Adrenal gland (tissue), 5 donors: ENCODE measurements at regions not wholly inside any gene's neighbourhood (a gene's known extent, or its start where the extent isn't known, plus 50 kb on each side); places are given as distances from the start of the nearest gene placed in this dataset.

ENCODE experiments used
- CTCF ChIP-seq, 6 experiments: fragments of 450-650 bp in 4 of 6; fragments of 200-600 bp in 2 of 6; sonication (generic) in 1 of 6; IDR thresholded peaks; 1 replicate in 5 of 6; 2 replicates in 1 of 6; pipeline versions ENCODE4 v1.5.1 to v1.8.0; 2016 to 2021; ENCODE audit warnings: antibody characterized with exemption in 6 of 6, mild to moderate bottlenecking in 2 of 6, moderate library complexity in 1 of 6
- POLR2A ChIP-seq, 2 donors: fragments of 450-650 bp; IDR thresholded peaks; one replicate each; pipeline ENCODE4 v1.6.1; 2017; ENCODE audit warnings: antibody characterized with exemption in 2 of 2, mild to moderate bottlenecking in 2 of 2, moderate library complexity in 1 of 2
- donor health status: DM: no; HTN: no; CAD: no.

GRCh38 chr1:87408665-87409248, 80.1 kb downstream of the LMO4 start:
- no peak for TF ChIP-seq POLR2A (IDR thresholded peaks at IDR 0.05)
- no peak for TF ChIP-seq CTCF (IDR thresholded peaks at IDR 0.05)
